GM13977 (cell line): ENCODE measurements at regions not wholly inside any gene's neighbourhood (a gene's known extent, or its start where the extent isn't known, plus 50 kb on each side); places are given as distances from the start of the nearest gene placed in this dataset.

Experiments
- DNase-seq: peaks from one replicate; pipeline ENCODE4 v3.0.0; 2012; ENCODE audit warnings: low spot score
- in situ Hi-C: fragments of 300-500 bp; cut with MboI; formaldehyde crosslinking; loops from one replicate; pipeline ENCODE4 v1.12.0; 2022; ENCODE audit warnings: low sequenced_read_pairs, low pct_unique_long_range_greater_than_20kb, mixed read lengths, inconsistent platforms; ENCODE audit not compliant: unreplicated experiment
- TF ChIP-seq, protein P1 (sequence below): IDR thresholded peaks from 2 replicates; pipeline ENCODE4 v1.5.1; 2012; ENCODE audit warnings: mild to moderate bottlenecking, control low read depth; ENCODE audit not compliant: insufficient read depth; ENCODE audit errors: extremely low read depth, missing control alignments

GRCh38 chr13:55660851-55661250 is 1479.9 kb upstream of the PRR20A start:
- in situ Hi-C loops: no loop called here
- TF ChIP-seq, protein P1, sequence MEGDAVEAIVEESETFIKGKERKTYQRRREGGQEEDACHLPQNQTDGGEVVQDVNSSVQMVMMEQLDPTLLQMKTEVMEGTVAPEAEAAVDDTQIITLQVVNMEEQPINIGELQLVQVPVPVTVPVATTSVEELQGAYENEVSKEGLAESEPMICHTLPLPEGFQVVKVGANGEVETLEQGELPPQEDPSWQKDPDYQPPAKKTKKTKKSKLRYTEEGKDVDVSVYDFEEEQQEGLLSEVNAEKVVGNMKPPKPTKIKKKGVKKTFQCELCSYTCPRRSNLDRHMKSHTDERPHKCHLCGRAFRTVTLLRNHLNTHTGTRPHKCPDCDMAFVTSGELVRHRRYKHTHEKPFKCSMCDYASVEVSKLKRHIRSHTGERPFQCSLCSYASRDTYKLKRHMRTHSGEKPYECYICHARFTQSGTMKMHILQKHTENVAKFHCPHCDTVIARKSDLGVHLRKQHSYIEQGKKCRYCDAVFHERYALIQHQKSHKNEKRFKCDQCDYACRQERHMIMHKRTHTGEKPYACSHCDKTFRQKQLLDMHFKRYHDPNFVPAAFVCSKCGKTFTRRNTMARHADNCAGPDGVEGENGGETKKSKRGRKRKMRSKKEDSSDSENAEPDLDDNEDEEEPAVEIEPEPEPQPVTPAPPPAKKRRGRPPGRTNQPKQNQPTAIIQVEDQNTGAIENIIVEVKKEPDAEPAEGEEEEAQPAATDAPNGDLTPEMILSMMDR: no peak
- DNase-seq: no peak

- in situ Hi-C loops: no loop called here
- no peak for DNase-seq
- TF ChIP-seq, protein P1: no peak
Observed at GRCh38 chr13:55661505-55661904, 1479.2 kb upstream of the PRR20A start.

GRCh38 chr13:55664178-55664577 is 1476.5 kb upstream of the PRR20A start:
- TF ChIP-seq, protein P1: no peak
- DNase-seq: no peak
- in situ Hi-C loops: no loop called here

DNA sequence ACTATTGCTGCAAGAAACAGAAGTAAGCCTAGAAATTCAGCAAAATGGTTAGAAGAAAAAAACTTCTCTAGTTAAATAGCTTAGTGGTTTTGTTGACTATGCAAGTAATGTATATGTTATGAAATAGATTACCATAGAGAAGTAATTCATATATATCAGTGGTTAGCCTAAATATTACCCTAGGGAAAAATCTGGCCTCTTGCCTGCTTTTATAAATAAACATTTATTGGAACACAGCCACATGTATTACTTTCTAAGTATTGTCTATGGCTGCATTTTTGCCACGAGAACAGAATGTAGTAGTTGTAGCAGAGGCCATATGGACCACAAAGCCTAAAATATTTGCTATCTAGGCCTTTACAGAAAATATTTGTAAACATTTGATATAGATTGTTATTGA is 1471.7 kb upstream of the PRR20A start:
- TF ChIP-seq, protein P1: no peak
- in situ Hi-C loops: no loop called here
- DNase-seq: no peak

- in situ Hi-C loops: no loop called here
- TF ChIP-seq, protein P1: no peak
- DNase-seq: no peak
Observed at GRCh38 chr13:55673910-55674309, 1466.8 kb upstream of the PRR20A start.

DNA sequence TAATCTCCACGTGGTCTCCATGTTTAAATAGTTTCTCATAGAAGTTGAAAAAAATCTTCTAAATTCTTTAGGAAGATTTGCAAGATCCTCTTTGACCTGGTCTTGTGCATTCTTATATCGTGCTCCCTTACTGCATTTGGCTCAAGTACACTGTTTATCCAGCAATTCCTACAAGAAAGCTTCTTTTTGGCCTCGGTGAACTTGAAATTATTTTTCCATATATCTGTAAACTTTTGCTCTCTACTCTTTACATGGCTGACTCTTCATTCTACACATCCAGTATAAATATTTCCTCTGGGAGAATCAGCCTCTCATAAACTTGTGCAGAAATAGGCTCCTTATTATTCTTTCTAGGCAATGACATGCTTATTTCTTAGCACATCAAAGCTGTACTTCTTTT is 1457.9 kb upstream of the PRR20A start:
- DNase-seq: no peak

More for the DNA sequence above, 1457.9 kb upstream of the PRR20A start:
- in situ Hi-C loops: no loop called here
- TF ChIP-seq, protein P1: no peak
